ENCODE measurements at regions not wholly inside any gene's neighbourhood (a gene's known extent, or its start where the extent isn't known, plus 50 kb on each side); places are given as distances from the start of the nearest gene placed in this dataset.

DNA sequence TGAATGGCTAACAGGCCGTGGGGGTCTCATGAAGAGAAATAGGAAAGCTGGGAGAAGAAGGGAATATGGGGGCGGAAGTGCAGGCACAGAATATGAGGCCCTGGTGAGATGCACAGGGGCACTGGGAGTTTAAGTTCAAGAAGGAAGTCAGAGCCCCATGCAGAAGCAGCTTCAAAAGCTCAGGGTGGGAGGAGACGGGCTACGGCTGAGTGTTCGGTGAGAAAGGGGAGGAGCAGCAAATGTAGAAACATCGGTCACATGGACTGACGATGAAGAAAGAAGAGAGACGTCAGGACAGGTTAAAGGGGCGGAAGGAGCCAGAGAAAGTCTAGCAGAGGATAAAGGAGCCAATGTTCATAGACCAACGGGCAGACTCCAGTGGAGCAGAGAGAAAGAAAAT is 204.5 kb upstream of the ZFHX3 start:
- no peak overlapping the region for H3K14ac ChIP-seq (replicated peaks; ENCODE audit: low read depth, low read length)
- H3K56ac ChIP-seq (ENCODE audit: extremely low read depth, insufficient read depth, low read length) = no peak overlapping the region
- H2BK120ac ChIP-seq (ENCODE audit: low read depth, low read length) = no peak overlapping the region
- ChIA-PET CTCF (interaction anchor here (1.0 kb wide), 1 partner anchor 9 kb away, joined by 4 read pairs; no protein-coding TSS in a partner anchor), POLR2A (ENCODE audit: unreplicated experiment) (no interaction called here)
- H4K8ac ChIP-seq (ENCODE audit: low read depth in 2 of 2, low read length in 2 of 2) = no peak overlapping the region
- H2AK9ac ChIP-seq (replicated peaks; ENCODE audit: low read depth, low read length, poor library complexity) = no peak overlapping the region
- H4K91ac ChIP-seq (ENCODE audit: insufficient read depth, low read depth, low read length) = no peak overlapping the region
- no peak overlapping the region for H2AFZ ChIP-seq (replicated peaks; ENCODE audit: low read length, poor library complexity)
- H3K36me3 ChIP-seq (ENCODE audit: control insufficient read depth, insufficient read depth, low read length) = no peaks in the 10 kb centered on the region
- in situ Hi-C loops (cut with MboI; ENCODE audit: low sequenced_read_pairs) (no loop called here), intact Hi-C loops (cut with micrococcal nuclease) (no loop called here), dilution Hi-C loops (cut with HindIII; ENCODE audit: low sequenced_read_pairs, unreplicated experiment) (no loop called here)
- no peak overlapping the region for H3K4me3 ChIP-seq (ENCODE audit: insufficient read depth, low read depth, low read length)
- no TSS peak for BruUV-seq (replicated peaks)
- peaks cover 3% of the 10 kb centered on the region; the same call in 1 of the 2 replicates for H3K9me1 ChIP-seq (ENCODE audit: insufficient read depth, low read length)
- H3K4me1 ChIP-seq (ENCODE audit: control insufficient read depth, insufficient read depth, low read length) = no peaks in the 10 kb centered on the region
- ATAC-seq (ENCODE audit: low read depth) (no peak), DNase-seq (no peak)
- H3K27ac ChIP-seq (ENCODE audit: insufficient read depth, low read length) = no peak overlapping the region
- H3K4me2 ChIP-seq (ENCODE audit: low read depth, low read length) = no peak overlapping the region
- H3K79me1 ChIP-seq (ENCODE audit: low read depth in 1 of 2, low read length in 2 of 2) = no peaks in the 10 kb centered on the region
- no peak overlapping the region for H2BK5ac ChIP-seq (ENCODE audit: low read depth, low read length, poor library complexity, severe bottlenecking)
- H3K9ac ChIP-seq (ENCODE audit: low read depth, low read length) = no peak overlapping the region
- no peak overlapping the region for H2BK20ac ChIP-seq (ENCODE audit: low read depth, low read length)
- no peaks in the 10 kb centered on the region; the same call in 1 of the 2 replicates for H3K9me3 ChIP-seq (ENCODE audit: control insufficient read depth, insufficient read depth, low read length)
- H3K4ac ChIP-seq (ENCODE audit: low read depth, low read length) = no peak overlapping the region
- no peaks in the 10 kb centered on the region for H4K20me1 ChIP-seq (ENCODE audit: insufficient read depth, low read length)
- H2AK5ac ChIP-seq (ENCODE audit: low read depth, low read length) = no peak overlapping the region
- H2BK15ac ChIP-seq (ENCODE audit: low read depth, low read length) = no peak overlapping the region
- 42% methylated on average over 7 of the region's 10 CpGs; no CpG with 5 or more reads in 1 of the 2 experiments for WGBS, 2 experiments (ENCODE audit: extremely low coverage in 2 of 2, insufficient read length in 1 of 2)
- H3K23ac ChIP-seq (ENCODE audit: low read depth, low read length) = no peak overlapping the region
- no peak overlapping the region for H4K5ac ChIP-seq (ENCODE audit: low read depth, low read length)
- peaks cover 5% of the 10 kb centered on the region for H3K27me3 ChIP-seq (ENCODE audit: control insufficient read depth, insufficient read depth, low read length)
- H3K18ac ChIP-seq (ENCODE audit: low read depth, low read length) = no peak overlapping the region
- TF ChIP-seq MXI1 (IDR thresholded peaks at IDR 0.05; ENCODE audit: borderline replicate concordance, low read depth, low read length) (no peak), MAZ (IDR thresholded peaks at IDR 0.05; ENCODE audit: borderline replicate concordance, low read depth, low read length) (no peak), RCOR1 (IDR thresholded peaks at IDR 0.05; ENCODE audit: insufficient replicate concordance, low read length) (no peak), RFX5 (IDR thresholded peaks at IDR 0.05; ENCODE audit: low read depth, low read length) (no peak), BHLHE40 (IDR thresholded peaks at IDR 0.05; ENCODE audit: low read depth, low read length) (no peak), SMC3 (IDR thresholded peaks at IDR 0.05; ENCODE audit: low read depth, low read length) (no peak), CEBPB (IDR thresholded peaks at IDR 0.05; ENCODE audit: low read depth, low read length) (no peak), NFE2L2 (IDR thresholded peaks at IDR 0.05; ENCODE audit: low read depth, low read length) (no peak), FOS (IDR thresholded peaks at IDR 0.05; ENCODE audit: low read depth, low read length) (no peak), RAD21 (IDR thresholded peaks at IDR 0.05; ENCODE audit: low read length) (no peak)
- TF ChIP-seq, protein P1, sequence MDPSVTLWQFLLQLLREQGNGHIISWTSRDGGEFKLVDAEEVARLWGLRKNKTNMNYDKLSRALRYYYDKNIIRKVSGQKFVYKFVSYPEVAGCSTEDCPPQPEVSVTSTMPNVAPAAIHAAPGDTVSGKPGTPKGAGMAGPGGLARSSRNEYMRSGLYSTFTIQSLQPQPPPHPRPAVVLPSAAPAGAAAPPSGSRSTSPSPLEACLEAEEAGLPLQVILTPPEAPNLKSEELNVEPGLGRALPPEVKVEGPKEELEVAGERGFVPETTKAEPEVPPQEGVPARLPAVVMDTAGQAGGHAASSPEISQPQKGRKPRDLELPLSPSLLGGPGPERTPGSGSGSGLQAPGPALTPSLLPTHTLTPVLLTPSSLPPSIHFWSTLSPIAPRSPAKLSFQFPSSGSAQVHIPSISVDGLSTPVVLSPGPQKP (IDR thresholded peaks at IDR 0.05; ENCODE audit: borderline replicate concordance, low read depth, low read length) = no peak
- TF ChIP-seq, protein P2, sequence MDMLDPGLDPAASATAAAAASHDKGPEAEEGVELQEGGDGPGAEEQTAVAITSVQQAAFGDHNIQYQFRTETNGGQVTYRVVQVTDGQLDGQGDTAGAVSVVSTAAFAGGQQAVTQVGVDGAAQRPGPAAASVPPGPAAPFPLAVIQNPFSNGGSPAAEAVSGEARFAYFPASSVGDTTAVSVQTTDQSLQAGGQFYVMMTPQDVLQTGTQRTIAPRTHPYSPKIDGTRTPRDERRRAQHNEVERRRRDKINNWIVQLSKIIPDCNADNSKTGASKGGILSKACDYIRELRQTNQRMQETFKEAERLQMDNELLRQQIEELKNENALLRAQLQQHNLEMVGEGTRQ (IDR thresholded peaks at IDR 0.05; ENCODE audit: low read depth, low read length) = no peak
